ENCODE measurements at regions not wholly inside any gene's neighbourhood (a gene's known extent, or its start where the extent isn't known, plus 50 kb on each side); places are given as distances from the start of the nearest gene placed in this dataset.

GRCh38 chr14:38430522-38430921 lies 174.6 kb upstream of the CLEC14A start:
- Histone ChIP-seq H3K36me3 (ENCODE audit: control insufficient read depth, insufficient read depth, low read length) (no peaks in the 10 kb centered on the region), H3K27me3 (ENCODE audit: control insufficient read depth, insufficient read depth, low read length) (no peaks in the 10 kb centered on the region), H3K4me3 (ENCODE audit: low read depth, low read length) (no peak overlapping the region)
- CTCF ChIA-PET: interaction anchor here (0.7 to 1.2 kb wide), 2 partner anchors 12 to 16 kb away, joined by 3 read pairs; no protein-coding TSS in a partner anchor
- DNase-seq (ENCODE audit: low read depth): no peak
- TF ChIP-seq CTCF (IDR thresholded peaks at IDR 0.05; ENCODE audit: insufficient read depth, low read depth, low read length): no peak
- POLR2A ChIA-PET: interaction anchor here (0.6 kb wide), 1 partner anchor 11 kb away, joined by 3 read pairs; no protein-coding TSS in a partner anchor

DNA sequence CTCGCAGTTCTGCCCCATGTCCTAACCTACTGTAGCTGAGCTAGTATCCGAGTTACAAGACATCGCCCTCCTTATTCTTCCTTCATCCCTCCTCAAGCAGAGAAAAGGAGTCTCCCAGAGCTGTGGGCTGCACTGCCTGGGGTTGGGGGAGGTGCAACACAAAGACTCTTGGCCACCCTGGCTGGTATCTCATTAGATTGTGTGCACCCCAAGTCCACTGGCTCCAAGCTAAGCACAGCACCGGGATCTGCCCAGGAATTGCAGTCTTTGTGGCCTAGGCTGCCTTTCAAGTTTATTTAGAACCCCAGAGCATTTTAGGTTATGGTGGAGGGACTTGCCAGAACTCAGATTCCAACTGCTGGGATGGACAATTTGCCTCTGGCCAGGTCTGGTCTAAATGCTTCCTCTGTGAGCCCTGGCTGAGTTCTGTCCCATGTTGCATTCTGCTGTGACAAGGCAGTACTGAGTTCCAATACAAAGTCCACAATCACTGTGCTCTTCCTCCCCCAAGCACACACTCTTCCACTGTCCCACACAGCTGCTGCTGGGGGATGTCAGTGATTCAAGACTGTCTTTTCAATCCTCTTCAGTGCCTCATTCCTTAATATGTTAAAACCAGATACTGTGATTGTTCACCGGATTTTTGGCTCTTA lies 169.6 kb upstream of the CLEC14A start:
- Histone ChIP-seq H3K4me3 (ENCODE audit: low read depth, low read length) (no peak overlapping the region), H3K36me3 (ENCODE audit: control insufficient read depth, insufficient read depth, low read length) (no peaks in the 10 kb centered on the region), H3K27me3 (ENCODE audit: control insufficient read depth, insufficient read depth, low read length) (no peaks in the 10 kb centered on the region)
- POLR2A ChIA-PET: no interaction called here
- no peak for TF ChIP-seq CTCF (IDR thresholded peaks at IDR 0.05; ENCODE audit: insufficient read depth, low read depth, low read length)
- no peak for DNase-seq (ENCODE audit: low read depth)
- CTCF ChIA-PET: no interaction called here

- ChIA-PET POLR2A (no interaction called here), CTCF (interaction anchor here (0.6 to 1.3 kb wide), 3 partner anchors 14 to 180 kb away, joined by 3 to 4 read pairs (median 4); no protein-coding TSS in a partner anchor)
- Histone ChIP-seq H3K27me3 (ENCODE audit: control insufficient read depth, insufficient read depth, low read length) (no peaks in the 10 kb centered on the region), H3K4me3 (ENCODE audit: low read depth, low read length) (no peak overlapping the region), H3K36me3 (ENCODE audit: control insufficient read depth, insufficient read depth, low read length) (no peaks in the 10 kb centered on the region)
- no peak for DNase-seq (ENCODE audit: low read depth)
- no peak for TF ChIP-seq CTCF (IDR thresholded peaks at IDR 0.05; ENCODE audit: insufficient read depth, low read depth, low read length)
These were observed 164.2 kb upstream of the CLEC14A start for GRCh38 chr14:38420048-38420447.

DNA sequence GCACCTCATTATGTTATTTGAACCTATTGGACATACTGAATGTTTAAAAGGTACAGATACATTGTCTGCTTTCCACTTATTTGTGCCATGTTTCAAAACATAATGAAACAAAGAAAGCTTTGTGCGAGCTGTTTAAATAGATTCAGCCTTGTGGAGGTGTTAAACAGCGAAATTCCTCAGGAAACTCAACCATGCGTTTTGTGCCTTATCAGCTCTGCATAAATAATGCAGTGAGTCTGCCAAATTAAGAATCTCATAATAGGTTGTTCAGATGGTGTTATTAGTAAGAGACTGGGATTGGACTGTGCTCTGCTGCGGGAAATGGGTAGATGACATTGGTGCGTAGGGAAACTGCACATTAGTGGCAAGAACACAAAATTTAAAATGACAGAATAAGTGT lies 163.7 kb upstream of the CLEC14A start:
- Histone ChIP-seq H3K36me3 (ENCODE audit: control insufficient read depth, insufficient read depth, low read length) (no peaks in the 10 kb centered on the region), H3K27me3 (ENCODE audit: control insufficient read depth, insufficient read depth, low read length) (no peaks in the 10 kb centered on the region), H3K4me3 (ENCODE audit: low read depth, low read length) (no peak overlapping the region)
- ChIA-PET POLR2A (no interaction called here), CTCF (interaction anchor here (1.2 to 1.3 kb wide), 2 partner anchors 14 to 16 kb away, joined by 3 to 4 read pairs; no protein-coding TSS in a partner anchor)
- no peak for DNase-seq (ENCODE audit: low read depth)
- no peak for TF ChIP-seq CTCF (IDR thresholded peaks at IDR 0.05; ENCODE audit: insufficient read depth, low read depth, low read length)

GRCh38 chr14:38412654-38413053 lies 156.8 kb upstream of the CLEC14A start:
- TF ChIP-seq CTCF (IDR thresholded peaks at IDR 0.05; ENCODE audit: insufficient read depth, low read depth, low read length): no peak
- no peaks in the 10 kb centered on the region for H3K36me3 ChIP-seq (ENCODE audit: control insufficient read depth, insufficient read depth, low read length)
- ChIA-PET POLR2A (no interaction called here), CTCF (no interaction called here)
- no peak for DNase-seq (ENCODE audit: low read depth)
- no peaks in the 10 kb centered on the region for H3K27me3 ChIP-seq (ENCODE audit: control insufficient read depth, insufficient read depth, low read length)
- H3K4me3 ChIP-seq (ENCODE audit: low read depth, low read length): no peak overlapping the region
